HAP-1 (cell line): ENCODE measurements at regions not wholly inside any gene's neighbourhood (a gene's known extent, or its start where the extent isn't known, plus 50 kb on each side); places are given as distances from the start of the nearest gene placed in this dataset.

ENCODE experiments used
- DNase-seq, 2 experiments: peaks; one replicate each; pipeline ENCODE4 v3.0.0-alpha.2; 2016 to 2020; ENCODE audit warnings: low spot score in 2 of 2
- H3K27me3 ChIP-seq: fragments of 250-450 bp; sonication (Bioruptor Pico); 2 replicates; pipeline ENCODE4 v1.5.1; 2020; ENCODE audit warnings: low read depth, mild to moderate bottlenecking, moderate library complexity
- H3K36me3 ChIP-seq: fragments of 250-450 bp; sonication (Bioruptor Pico); replicated peaks from 2 replicates; pipeline ENCODE4 v1.5.1; 2020; ENCODE audit warnings: mild to moderate bottlenecking
- H3K4me1 ChIP-seq: fragments of 250-450 bp; sonication (Bioruptor Pico); 2 replicates; pipeline ENCODE4 v1.5.1; 2020; ENCODE audit warnings: mild to moderate bottlenecking
- H3K4me3 ChIP-seq: fragments of 250-450 bp; sonication (Bioruptor Pico); 2 replicates; pipeline ENCODE4 v1.5.1; 2020; ENCODE audit warnings: mild to moderate bottlenecking, moderate library complexity
- H3K9me3 ChIP-seq: fragments of 250-450 bp; sonication (Bioruptor Pico); 2 replicates; pipeline ENCODE4 v1.5.1; 2020; ENCODE audit warnings: mild to moderate bottlenecking, moderate library complexity
- in situ Hi-C: fragments of 300-500 bp; cut with MboI; formaldehyde crosslinking; loops from 3 replicates; pipeline ENCODE4 v1.14.3; 2020; ENCODE audit warnings: low sequenced_read_pairs, inconsistent platforms, mixed read lengths

DNA sequence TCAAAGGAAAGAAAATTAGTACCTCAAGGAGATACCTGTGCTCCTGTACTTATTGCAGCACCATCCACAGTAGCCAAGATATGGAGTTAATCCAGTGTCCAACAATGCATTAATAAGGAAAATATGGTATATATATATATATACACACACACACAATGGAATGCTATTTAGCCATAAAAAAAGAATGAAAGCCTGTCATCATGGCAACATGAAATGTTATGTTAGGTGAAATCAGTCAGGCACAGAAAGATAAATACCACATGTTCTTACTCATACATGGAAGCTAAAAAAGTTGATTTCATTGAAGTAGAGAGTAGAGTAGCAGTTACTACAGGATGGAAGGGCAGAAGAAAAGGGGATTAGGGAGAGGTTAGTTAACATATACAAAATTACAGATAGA is 601.5 kb downstream of the ANXA1 start:
- DNase-seq, result no peak
- H3K27me3 ChIP-seq, result no peaks in the 10 kb centered on the region
- H3K36me3 ChIP-seq, result no peaks in the 10 kb centered on the region
- H3K4me1 ChIP-seq, result no peaks in the 10 kb centered on the region
- no peak overlapping the region for H3K4me3 ChIP-seq
- H3K9me3 ChIP-seq, result no peaks in the 10 kb centered on the region
- in situ Hi-C loops, result no loop called here

DNA sequence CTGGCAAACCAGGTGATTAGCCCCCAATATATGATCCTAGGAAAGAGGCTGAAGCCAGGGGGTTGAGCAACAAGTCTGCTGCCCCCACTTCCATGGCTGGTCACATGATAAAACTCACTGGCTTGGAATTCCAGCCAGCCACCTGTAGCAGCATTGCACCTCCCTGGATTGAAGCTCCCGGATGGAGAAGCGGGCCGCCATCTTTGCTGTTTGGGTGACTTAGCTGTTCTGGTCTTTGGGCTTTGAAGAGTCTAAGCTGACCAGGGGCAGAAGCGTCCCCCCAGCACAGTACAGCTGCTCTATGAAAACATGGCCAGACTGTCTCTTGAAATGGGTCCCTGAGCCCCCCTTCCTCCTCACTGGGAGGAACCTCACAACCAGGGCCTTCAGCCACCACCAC is 610.2 kb downstream of the ANXA1 start:
- no peak for DNase-seq
- in situ Hi-C loops, result no loop called here
- Histone ChIP-seq H3K4me3 (no peak overlapping the region), H3K27me3 (no peaks in the 10 kb centered on the region), H3K4me1 (no peaks in the 10 kb centered on the region), H3K9me3 (no peaks in the 10 kb centered on the region), H3K36me3 (no peaks in the 10 kb centered on the region)

DNA sequence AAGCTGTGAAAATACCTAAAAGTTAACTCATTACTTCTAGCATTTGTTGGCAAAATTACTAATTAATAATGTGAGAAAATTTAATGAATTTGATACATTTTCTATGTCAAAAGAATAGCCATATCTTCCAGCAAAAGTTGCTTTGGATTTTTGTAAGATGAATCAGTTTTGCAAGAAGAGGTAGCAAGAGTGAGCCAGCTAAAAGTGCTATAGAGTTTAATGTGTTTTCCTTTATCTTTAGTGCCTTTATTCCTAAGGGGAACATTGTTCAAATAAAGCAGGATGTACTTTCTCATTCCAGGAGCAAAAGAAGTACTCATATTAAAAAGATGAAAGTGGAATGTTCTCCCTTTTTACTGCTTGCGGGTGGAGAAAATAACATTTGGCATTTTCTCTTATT is 622.2 kb downstream of the ANXA1 start:
- Histone ChIP-seq H3K27me3 (no peaks in the 10 kb centered on the region), H3K9me3 (no peaks in the 10 kb centered on the region), H3K4me1 (no peaks in the 10 kb centered on the region), H3K4me3 (no peak overlapping the region), H3K36me3 (no peaks in the 10 kb centered on the region)
- in situ Hi-C loops, result no loop called here
- no peak for DNase-seq

DNA sequence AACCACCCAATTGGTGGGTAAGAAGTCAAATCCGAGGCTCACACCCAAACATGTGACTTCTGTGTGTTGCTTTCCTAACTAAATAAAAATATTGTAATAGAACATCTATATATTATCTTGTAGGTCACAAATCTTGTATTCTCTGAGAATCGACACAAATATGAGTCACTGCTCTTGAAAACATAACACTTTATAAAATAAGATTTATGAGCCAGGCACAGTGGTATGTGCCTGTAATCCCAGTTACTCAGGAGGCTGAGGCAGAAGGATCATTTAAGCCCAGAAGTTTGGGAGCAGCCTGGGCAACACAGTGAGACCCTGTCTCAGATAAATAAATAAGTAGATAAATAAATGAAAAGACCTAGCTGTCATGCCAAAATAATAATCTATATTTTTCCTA is 624.1 kb downstream of the ANXA1 start:
- H3K9me3 ChIP-seq, result no peaks in the 10 kb centered on the region
- H3K27me3 ChIP-seq, result no peaks in the 10 kb centered on the region
- no peaks in the 10 kb centered on the region for H3K36me3 ChIP-seq
- DNase-seq, result no peak
- in situ Hi-C loops, result no loop called here
- H3K4me1 ChIP-seq, result no peaks in the 10 kb centered on the region
- no peak overlapping the region for H3K4me3 ChIP-seq

DNA sequence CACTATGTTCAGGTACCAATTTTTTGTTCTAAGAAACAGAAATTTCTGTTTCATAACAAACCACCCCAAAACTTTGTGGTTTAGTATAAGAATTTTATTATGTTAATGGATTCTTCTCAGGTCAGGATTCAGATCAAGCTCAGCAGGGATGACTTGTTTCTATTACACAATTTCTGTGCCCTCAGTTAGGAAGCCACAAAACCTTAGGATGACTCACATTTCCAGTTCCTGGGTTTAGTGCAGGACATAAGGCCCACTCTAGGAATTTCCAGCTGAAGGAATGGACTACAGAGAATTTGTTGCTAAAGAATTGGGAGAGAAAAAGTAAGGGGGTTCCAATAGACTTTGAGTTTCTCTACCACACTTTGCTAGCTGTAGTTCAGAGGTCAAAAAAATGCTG is 629.3 kb downstream of the ANXA1 start:
- no peak for DNase-seq
- H3K4me3 ChIP-seq, result no peak overlapping the region
- in situ Hi-C loops, result no loop called here
- no peaks in the 10 kb centered on the region for H3K9me3 ChIP-seq
- H3K36me3 ChIP-seq, result no peaks in the 10 kb centered on the region
- no peaks in the 10 kb centered on the region for H3K4me1 ChIP-seq
- no peaks in the 10 kb centered on the region for H3K27me3 ChIP-seq

DNA sequence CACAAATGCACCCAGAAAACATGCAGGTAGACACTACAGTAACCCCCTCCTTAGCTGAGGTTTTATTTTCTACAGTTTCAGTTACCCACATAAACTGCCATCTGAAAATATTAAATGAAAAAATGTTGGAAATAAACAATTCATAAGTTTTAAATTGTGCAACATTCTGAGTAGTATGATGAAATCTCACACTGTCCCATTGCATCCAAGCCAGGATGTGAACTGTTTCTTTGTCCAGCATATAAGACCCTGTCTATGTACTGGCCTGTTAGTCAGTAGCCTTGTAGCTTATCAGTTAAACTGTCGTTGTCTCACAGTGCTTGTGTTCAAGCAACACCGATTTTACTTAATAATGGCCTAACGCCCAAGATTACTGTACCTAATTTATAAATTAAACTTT is 630.5 kb downstream of the ANXA1 start:
- H3K4me3 ChIP-seq, result no peak overlapping the region
- no peaks in the 10 kb centered on the region for H3K9me3 ChIP-seq
- H3K36me3 ChIP-seq, result no peaks in the 10 kb centered on the region
- H3K4me1 ChIP-seq, result no peaks in the 10 kb centered on the region
- no peaks in the 10 kb centered on the region for H3K27me3 ChIP-seq
- DNase-seq, result no peak
- in situ Hi-C loops, result no loop called here

DNA sequence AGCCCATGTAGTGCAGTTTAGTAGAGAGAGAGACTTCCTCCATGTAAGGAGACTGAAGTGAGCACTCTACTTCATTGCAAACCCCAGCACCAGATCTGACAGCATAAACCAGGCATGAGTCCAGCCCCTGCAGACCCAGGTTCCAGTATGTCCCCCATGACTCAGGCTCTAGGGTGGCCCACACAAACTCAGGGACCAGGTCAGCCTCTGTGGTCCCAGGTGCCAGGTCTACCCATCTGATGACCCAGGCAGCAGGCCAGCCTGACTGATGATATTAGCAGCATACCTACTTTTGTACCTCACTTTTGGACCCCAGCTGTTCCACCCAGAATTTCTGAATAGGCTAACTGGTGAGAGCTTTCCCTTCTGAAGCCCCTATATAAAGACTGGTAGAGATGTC is 647.8 kb downstream of the ANXA1 start:
- no peak overlapping the region for H3K4me3 ChIP-seq
- H3K9me3 ChIP-seq, result no peaks in the 10 kb centered on the region
- no peak for DNase-seq
- in situ Hi-C loops, result no loop called here
- H3K27me3 ChIP-seq, result no peaks in the 10 kb centered on the region
- no peaks in the 10 kb centered on the region for H3K36me3 ChIP-seq
- H3K4me1 ChIP-seq, result no peaks in the 10 kb centered on the region

DNA sequence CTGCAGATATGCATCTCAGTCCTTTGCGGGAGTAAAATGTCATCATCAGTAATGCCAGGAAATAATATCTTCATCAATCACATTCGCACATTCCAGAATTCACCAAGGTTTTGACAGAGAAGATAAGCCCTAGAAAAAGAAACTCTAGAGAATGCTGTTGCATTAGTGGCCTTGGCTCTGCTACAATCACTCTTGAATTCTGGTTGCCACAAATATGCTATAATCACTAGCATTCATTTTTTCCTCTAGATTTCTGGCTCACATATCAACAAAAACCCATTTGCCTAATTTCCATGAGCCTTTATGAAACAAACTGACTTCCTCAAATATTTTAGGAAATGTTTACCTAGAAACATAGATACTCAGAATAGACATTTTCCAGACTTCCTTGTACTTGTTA is 653.4 kb downstream of the ANXA1 start:
- DNase-seq, result no peak
- H3K27me3 ChIP-seq, result no peaks in the 10 kb centered on the region
- in situ Hi-C loops, result no loop called here
- H3K9me3 ChIP-seq, result no peaks in the 10 kb centered on the region
- no peak overlapping the region for H3K4me3 ChIP-seq
- H3K36me3 ChIP-seq, result no peaks in the 10 kb centered on the region
- no peaks in the 10 kb centered on the region for H3K4me1 ChIP-seq

DNA sequence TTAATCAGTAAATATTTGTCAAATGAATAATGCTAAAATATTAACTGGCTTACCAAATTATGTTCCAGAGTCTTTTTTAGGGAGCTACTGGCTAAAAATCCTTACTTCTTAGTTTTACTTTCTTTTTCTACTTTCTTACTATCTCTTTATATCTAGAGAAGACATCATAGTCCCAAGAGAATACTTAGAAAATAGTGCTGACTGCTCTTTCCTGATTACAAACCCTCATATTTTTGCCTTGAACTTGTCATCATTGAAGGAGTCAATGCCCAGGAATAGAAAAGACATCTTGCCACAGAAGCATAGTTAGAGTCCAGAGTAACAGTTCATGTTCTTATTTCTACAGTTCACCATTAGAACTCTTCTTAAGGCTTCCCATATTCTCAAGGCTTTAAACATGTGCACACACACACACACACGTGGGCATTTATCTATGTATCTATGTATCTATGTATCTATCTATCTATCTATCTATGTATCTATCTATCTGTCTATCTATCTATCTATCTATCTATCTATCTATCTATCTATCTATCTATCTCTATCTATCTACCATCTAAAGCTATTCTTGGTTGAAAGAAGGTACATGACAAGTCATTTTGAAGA is 654.3 kb downstream of the ANXA1 start:
- Histone ChIP-seq H3K27me3 (no peaks in the 10 kb centered on the region), H3K36me3 (no peaks in the 10 kb centered on the region), H3K9me3 (no peaks in the 10 kb centered on the region), H3K4me3 (no peak overlapping the region), H3K4me1 (no peaks in the 10 kb centered on the region)
- DNase-seq, result no peak
- in situ Hi-C loops, result no loop called here

DNA sequence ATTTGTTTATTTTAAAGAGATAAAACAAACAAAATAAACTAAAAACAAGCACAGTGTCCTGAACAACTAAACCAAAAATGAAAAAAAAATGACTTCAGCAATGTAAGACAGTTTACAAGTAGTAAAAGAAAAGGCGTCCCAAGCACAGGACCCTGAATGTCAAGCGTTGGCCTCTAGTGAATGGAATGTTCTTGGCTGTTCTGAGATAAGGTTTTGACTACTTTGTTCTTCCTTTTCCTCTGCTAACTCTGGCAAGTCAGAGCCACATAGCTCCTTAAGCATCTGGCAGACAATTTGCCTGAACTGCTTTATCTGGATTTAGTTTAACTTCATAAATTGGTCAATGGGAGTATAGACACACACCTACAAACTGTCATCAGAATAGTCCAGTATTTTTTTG is 655.2 kb downstream of the ANXA1 start:
- no peak overlapping the region for H3K4me3 ChIP-seq
- in situ Hi-C loops, result no loop called here
- H3K27me3 ChIP-seq, result no peaks in the 10 kb centered on the region
- H3K4me1 ChIP-seq, result no peaks in the 10 kb centered on the region
- no peaks in the 10 kb centered on the region for H3K9me3 ChIP-seq
- DNase-seq, result no peak
- H3K36me3 ChIP-seq, result no peaks in the 10 kb centered on the region

DNA sequence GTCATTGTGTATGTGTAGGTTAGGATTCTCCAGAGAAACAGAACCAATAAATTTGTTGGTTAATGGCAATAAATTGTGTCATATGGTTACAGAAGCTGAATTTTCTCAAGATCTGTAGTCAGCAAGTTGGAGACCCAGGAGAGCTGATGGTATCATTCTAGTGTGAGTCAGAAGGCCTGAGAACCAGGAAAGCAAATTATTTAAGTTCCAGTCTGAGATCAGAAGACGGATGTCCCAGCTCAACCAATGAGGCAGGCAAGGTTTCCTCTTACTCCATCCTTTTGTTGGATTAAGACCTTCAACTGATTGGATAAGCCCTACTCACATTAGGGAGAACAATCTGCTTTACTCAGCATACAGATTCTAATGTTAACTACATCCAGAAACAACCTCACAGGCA is 656.3 kb downstream of the ANXA1 start:
- H3K4me1 ChIP-seq, result no peaks in the 10 kb centered on the region
- no peaks in the 10 kb centered on the region for H3K27me3 ChIP-seq
- no peak for DNase-seq
- H3K36me3 ChIP-seq, result no peaks in the 10 kb centered on the region
- H3K4me3 ChIP-seq, result no peak overlapping the region
- H3K9me3 ChIP-seq, result no peaks in the 10 kb centered on the region
- in situ Hi-C loops, result no loop called here

DNA sequence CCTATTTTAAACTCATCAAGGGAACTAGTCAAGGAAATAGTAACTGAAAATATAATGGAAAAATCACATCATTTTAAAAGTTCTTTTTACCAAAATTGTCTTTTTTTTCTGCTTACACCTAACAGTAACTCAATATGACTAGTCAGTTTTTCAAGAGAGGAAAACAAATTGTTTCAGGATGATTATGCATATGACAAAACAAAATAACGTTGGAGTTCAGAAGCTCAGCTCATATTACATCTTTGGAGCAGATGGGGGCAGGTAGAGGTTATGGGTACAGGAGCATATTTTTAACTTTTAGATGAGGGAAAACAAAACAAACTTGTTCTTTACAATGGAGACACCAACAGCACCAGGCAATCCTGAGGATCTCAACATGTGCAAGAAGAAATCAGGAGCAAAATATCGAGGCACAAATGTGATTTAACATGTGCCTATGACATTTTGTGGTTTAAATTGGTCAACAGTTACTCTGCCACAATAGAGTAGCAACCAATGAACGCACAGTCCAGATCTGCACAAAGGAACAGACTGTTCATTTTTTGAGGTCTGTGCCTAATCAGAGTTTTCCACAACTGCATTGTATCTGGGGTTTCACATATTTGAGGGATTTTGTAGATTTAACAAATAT is 659.0 kb downstream of the ANXA1 start:
- no peak for DNase-seq
- in situ Hi-C loops, result no loop called here

DNA sequence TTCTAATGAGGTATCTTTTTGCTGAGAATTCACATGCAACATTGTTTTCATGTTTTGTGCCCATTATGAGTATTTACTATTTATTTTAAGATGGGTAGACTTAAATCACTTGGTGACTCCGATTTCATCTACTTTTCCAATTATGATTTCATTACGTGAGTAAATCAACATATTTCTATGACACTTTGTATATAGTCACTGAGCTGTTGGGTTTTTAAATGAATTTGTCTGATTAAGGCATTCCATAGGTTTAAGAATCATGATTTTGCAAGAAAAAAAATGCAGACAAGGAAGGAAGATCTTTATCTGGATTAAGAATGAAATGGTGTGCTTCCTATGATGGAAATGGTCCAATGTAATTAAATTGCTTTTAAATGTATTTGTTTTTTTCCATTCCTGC is 661.9 kb downstream of the ANXA1 start:
- Histone ChIP-seq H3K4me1 (no peaks in the 10 kb centered on the region), H3K36me3 (no peaks in the 10 kb centered on the region), H3K27me3 (no peaks in the 10 kb centered on the region), H3K4me3 (no peak overlapping the region), H3K9me3 (no peaks in the 10 kb centered on the region)
- in situ Hi-C loops, result no loop called here
- no peak for DNase-seq

More for the DNA sequence above, 659.0 kb downstream of the ANXA1 start:
- H3K9me3 ChIP-seq, result no peaks in the 10 kb centered on the region
- H3K4me1 ChIP-seq, result no peaks in the 10 kb centered on the region
- H3K4me3 ChIP-seq, result no peak overlapping the region
- H3K27me3 ChIP-seq, result no peaks in the 10 kb centered on the region
- H3K36me3 ChIP-seq, result no peaks in the 10 kb centered on the region

DNA sequence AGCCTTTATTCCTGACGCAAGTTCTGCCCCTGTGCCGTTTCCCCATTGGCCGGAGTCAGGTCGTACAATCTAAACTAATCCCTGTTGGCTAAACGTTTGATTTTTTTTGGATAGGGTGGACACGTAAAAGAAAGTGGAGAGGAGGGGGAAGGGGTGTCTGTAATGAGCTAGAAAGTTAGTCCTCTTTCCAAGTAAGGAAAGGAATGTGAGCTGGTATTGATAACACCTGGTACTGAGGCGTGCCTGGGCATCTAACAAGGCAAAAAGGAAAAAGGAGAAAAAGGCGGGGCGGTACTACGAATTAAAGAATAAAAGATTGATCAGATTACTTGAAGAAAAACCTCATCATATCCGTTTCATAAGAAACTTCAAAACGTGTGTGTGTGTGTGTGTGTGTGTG is 665.2 kb downstream of the ANXA1 start:
- in situ Hi-C loops, result no loop called here
- H3K9me3 ChIP-seq, result no peaks in the 10 kb centered on the region
- DNase-seq, result no peak
- no peaks in the 10 kb centered on the region for H3K4me1 ChIP-seq
- no peak overlapping the region for H3K4me3 ChIP-seq
- no peaks in the 10 kb centered on the region for H3K27me3 ChIP-seq
- H3K36me3 ChIP-seq, result no peaks in the 10 kb centered on the region

DNA sequence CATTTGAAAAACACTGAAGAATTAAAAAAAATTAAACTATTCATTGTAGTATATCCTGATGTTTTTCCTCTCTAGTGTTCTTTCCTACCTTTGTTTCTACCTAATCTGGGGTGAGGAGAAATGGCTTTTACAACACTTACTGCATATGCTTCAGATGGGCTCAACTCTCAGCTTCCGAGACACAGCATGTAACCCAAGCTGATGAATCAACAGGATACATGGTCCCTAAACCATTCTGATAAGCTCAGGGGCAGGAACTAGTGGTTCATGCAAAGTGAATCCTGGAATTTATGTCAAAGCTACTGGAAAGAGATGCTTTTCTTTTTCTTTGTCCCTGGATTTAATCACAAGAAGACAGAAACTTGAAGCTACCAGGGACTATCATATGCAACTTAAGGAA is 672.5 kb upstream of the RORB start:
- H3K4me1 ChIP-seq, result no peaks in the 10 kb centered on the region
- in situ Hi-C loops, result no loop called here
- H3K36me3 ChIP-seq, result no peaks in the 10 kb centered on the region
- H3K4me3 ChIP-seq, result no peak overlapping the region
- H3K9me3 ChIP-seq, result no peaks in the 10 kb centered on the region
- no peaks in the 10 kb centered on the region; the same call in 1 of the 2 replicates for H3K27me3 ChIP-seq
- DNase-seq, result no peak
